Activated CD4-positive, alpha-beta memory T cell treated with anti-CD3 and anti-CD28 coated beads for 36 hours (primary cell): ENCODE measurements at regions not wholly inside any gene's neighbourhood (a gene's known extent, or its start where the extent isn't known, plus 50 kb on each side); places are given as distances from the start of the nearest gene placed in this dataset.
"Not testable (repeated sequence)": the region's sequence is repeated elsewhere in the genome, so short reads cannot be mapped to it uniquely, and the experiment has no call there.

ENCODE experiments used
- CTCF ChIA-PET: fragments of 350-600 bp; sonication (Branson Sonifier 250); formaldehyde crosslinking; loops from one replicate; lab custom pipeline; 2021; ENCODE audit warnings: antibody characterized with exemption, inconsistent platforms; lab: Charles Lee
- POLR2A ChIA-PET: fragments of 350-600 bp; sonication (Branson Sonifier 250); formaldehyde crosslinking; loops from one replicate; lab custom pipeline; 2021; ENCODE audit warnings: antibody characterized with exemption; lab: Charles Lee
- DNase-seq: peaks from one replicate; pipeline ENCODE4 v3.0.0-alpha.2; 2020
- H3K27ac Mint-ChIP-seq: one replicate; pipeline ENCODE4 v1.8.0; 2021; ENCODE audit warnings: mixed read lengths
- H3K27me3 Mint-ChIP-seq: one replicate; pipeline ENCODE4 v1.8.0; 2021; ENCODE audit warnings: mixed read lengths
- H3K36me3 Mint-ChIP-seq: one replicate; pipeline ENCODE4 v1.8.0; 2021; ENCODE audit warnings: mixed read lengths
- H3K4me1 Mint-ChIP-seq: one replicate; pipeline ENCODE4 v1.8.0; 2021; ENCODE audit warnings: low read depth, mixed read lengths
- H3K4me3 Mint-ChIP-seq: one replicate; pipeline ENCODE4 v1.8.0; 2021; ENCODE audit warnings: mild to moderate bottlenecking, mixed read lengths
- H3K9me3 Mint-ChIP-seq: one replicate; pipeline ENCODE4 v1.8.0; 2021; ENCODE audit warnings: mixed read lengths
- intact Hi-C: fragments of 100-400 bp; cut with micrococcal nuclease; formaldehyde crosslinking; loops from one replicate; pipeline ENCODE4 v1.15.1; 2023

- peaks cover 4% of the 10 kb centered on the region for H3K27me3 Mint-ChIP-seq
- H3K9me3 Mint-ChIP-seq = no peaks in the 10 kb centered on the region
- no peak for DNase-seq
- no peak overlapping the region for H3K4me3 Mint-ChIP-seq
- no peaks in the 10 kb centered on the region for H3K4me1 Mint-ChIP-seq
- ChIA-PET POLR2A (no interaction called here), CTCF (no interaction called here)
- no peaks in the 10 kb centered on the region for H3K36me3 Mint-ChIP-seq
- H3K27ac Mint-ChIP-seq = no peak overlapping the region
- intact Hi-C loops = no loop called here
Observed at GRCh38 chr3:194030372-194030771, 105.6 kb upstream of the HES1 start.

GRCh38 chr3:194031349-194031748 lies 104.6 kb upstream of the HES1 start:
- ChIA-PET POLR2A (no interaction called here), CTCF (no interaction called here)
- Mint-ChIP-seq H3K9me3 (no peaks in the 10 kb centered on the region), H3K4me3 (no peak overlapping the region), H3K36me3 (no peaks in the 10 kb centered on the region), H3K4me1 (no peaks in the 10 kb centered on the region), H3K27me3 (peaks cover 4% of the 10 kb centered on the region), H3K27ac (no peak overlapping the region)
- intact Hi-C loops = no loop called here
- DNase-seq = no peak

- no peak overlapping the region for H3K4me3 Mint-ChIP-seq
- no peak for DNase-seq
- no peaks in the 10 kb centered on the region for H3K4me1 Mint-ChIP-seq
- H3K36me3 Mint-ChIP-seq = no peaks in the 10 kb centered on the region
- intact Hi-C loops = no loop called here
- H3K27me3 Mint-ChIP-seq = peaks cover 4% of the 10 kb centered on the region
- POLR2A ChIA-PET = no interaction called here
- CTCF ChIA-PET = no interaction called here
- no peaks in the 10 kb centered on the region for H3K9me3 Mint-ChIP-seq
- no peak overlapping the region for H3K27ac Mint-ChIP-seq
Observed at GRCh38 chr3:194031867-194032635, 103.9 kb upstream of the HES1 start.

DNA sequence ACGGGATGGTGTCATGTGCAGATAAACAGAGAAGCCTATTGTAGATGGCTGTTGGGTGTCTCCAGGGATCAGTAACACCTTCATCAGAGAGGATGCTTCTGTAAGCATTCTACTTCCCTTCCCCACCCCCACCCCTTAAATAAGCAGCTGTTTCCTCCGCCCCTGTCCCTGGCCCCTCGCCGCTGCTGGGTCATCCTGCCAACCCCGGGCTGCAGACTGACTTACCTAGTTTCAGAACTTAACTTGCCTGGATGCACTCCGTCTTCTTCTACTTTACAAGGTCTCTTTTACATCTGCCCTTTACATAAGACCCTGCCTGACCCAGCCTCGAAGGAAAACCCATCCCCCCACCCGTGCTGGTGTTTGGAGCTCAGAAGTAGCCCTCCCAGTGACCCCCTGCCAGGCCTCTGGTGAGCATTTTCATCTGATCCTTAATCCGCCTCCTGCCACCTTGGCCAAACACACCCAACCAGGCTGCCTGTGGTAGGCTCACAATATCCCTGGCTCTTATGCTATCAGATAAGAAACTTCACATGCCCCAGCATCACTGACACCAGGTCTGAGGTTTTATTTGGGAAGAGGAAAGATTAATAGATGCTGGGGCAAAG lies 103.0 kb upstream of the HES1 start:
- no peaks in the 10 kb centered on the region for H3K4me1 Mint-ChIP-seq
- no peak overlapping the region for H3K27ac Mint-ChIP-seq
- H3K4me3 Mint-ChIP-seq = no peak overlapping the region
- H3K36me3 Mint-ChIP-seq = no peaks in the 10 kb centered on the region
- DNase-seq = peak; percentile 15
- H3K9me3 Mint-ChIP-seq = no peaks in the 10 kb centered on the region
- intact Hi-C loops = no loop called here
- CTCF ChIA-PET = no interaction called here
- POLR2A ChIA-PET = no interaction called here
- H3K27me3 Mint-ChIP-seq = peaks cover 4% of the 10 kb centered on the region

GRCh38 chr3:194034346-194035336 lies 101.3 kb upstream of the HES1 start:
- intact Hi-C loops = no loop called here
- Mint-ChIP-seq H3K36me3 (no peaks in the 10 kb centered on the region), H3K27ac (no peak overlapping the region), H3K27me3 (peaks cover 4% of the 10 kb centered on the region), H3K4me1 (no peaks in the 10 kb centered on the region), H3K9me3 (no peaks in the 10 kb centered on the region), H3K4me3 (no peak overlapping the region)
- ChIA-PET CTCF (no interaction called here), POLR2A (no interaction called here)
- DNase-seq = no peak

- H3K4me3 Mint-ChIP-seq = no peak overlapping the region
- no peak overlapping the region for H3K27ac Mint-ChIP-seq
- H3K4me1 Mint-ChIP-seq = no peaks in the 10 kb centered on the region
- no peaks in the 10 kb centered on the region for H3K9me3 Mint-ChIP-seq
- H3K27me3 Mint-ChIP-seq = peaks cover 4% of the 10 kb centered on the region
- intact Hi-C loops = no loop called here
- no peaks in the 10 kb centered on the region for H3K36me3 Mint-ChIP-seq
- POLR2A ChIA-PET = interaction anchor here (0.5 kb wide), 1 partner anchor 114 kb away, joined by 3 read pairs; no protein-coding TSS in a partner anchor
- no peak for DNase-seq
- CTCF ChIA-PET = no interaction called here
Observed at GRCh38 chr3:194035406-194036138, 100.4 kb upstream of the HES1 start.

GRCh38 chr3:194036842-194037241 lies 99.1 kb upstream of the HES1 start:
- H3K9me3 Mint-ChIP-seq = no peaks in the 10 kb centered on the region
- peaks cover 4% of the 10 kb centered on the region for H3K27me3 Mint-ChIP-seq
- POLR2A ChIA-PET = no interaction called here
- no peak for DNase-seq
- H3K4me3 Mint-ChIP-seq = no peak overlapping the region
- no peaks in the 10 kb centered on the region for H3K36me3 Mint-ChIP-seq
- intact Hi-C loops = no loop called here
- CTCF ChIA-PET = interaction anchor here (0.5 kb wide), 1 partner anchor 88 kb away, joined by 3 read pairs; no protein-coding TSS in a partner anchor
- H3K4me1 Mint-ChIP-seq = no peaks in the 10 kb centered on the region
- no peak overlapping the region for H3K27ac Mint-ChIP-seq

DNA sequence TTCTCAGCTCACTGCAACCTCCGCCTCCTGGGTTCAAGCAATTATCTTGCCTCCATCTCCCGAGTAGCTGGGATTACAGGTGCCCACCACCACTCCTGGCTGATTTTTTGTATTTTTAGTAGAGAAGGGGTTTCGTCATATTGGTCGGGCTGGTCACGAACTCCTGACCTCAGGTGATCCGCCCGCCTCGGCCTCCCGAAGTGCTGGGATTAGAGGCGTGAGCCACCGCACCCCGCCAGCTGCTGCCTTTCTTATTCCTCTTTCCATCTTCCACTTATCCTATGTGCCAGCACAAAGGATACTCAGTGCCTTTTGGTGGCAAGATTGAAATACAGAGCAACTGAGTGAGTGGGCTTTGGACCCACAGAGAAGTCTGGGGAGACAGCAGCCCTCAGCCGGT lies 97.6 kb upstream of the HES1 start:
- H3K4me3 Mint-ChIP-seq, H3K27ac Mint-ChIP-seq, POLR2A ChIA-PET, H3K4me1 Mint-ChIP-seq, CTCF ChIA-PET, H3K27me3 Mint-ChIP-seq, intact Hi-C loops, DNase-seq, H3K9me3 Mint-ChIP-seq, H3K36me3 Mint-ChIP-seq: not testable (repeated sequence)

DNA sequence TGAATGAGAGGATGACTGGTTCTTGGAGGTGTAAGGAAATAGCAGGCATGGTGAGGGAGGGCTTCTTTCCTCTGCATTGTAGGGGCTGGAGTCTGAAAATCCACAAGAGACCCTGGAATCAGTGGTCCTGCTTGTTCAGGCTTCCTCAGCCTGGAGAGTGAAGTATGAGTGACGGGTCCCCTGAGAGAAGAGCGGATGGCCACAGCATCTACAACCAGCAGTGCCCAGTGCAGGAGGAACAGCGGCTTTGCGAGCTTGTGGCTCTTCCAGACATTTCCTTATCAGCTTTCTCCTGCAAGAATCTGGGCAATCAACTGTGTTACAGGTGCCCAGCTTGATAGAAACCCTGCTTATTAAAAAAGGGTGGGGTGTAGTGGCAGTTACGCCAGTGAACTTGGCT lies 97.0 kb upstream of the HES1 start:
- ChIA-PET CTCF (no interaction called here), POLR2A (no interaction called here)
- Mint-ChIP-seq H3K27ac (no peak overlapping the region), H3K27me3 (no peaks in the 10 kb centered on the region), H3K36me3 (no peaks in the 10 kb centered on the region), H3K4me1 (no peaks in the 10 kb centered on the region), H3K9me3 (no peaks in the 10 kb centered on the region), H3K4me3 (no peak overlapping the region)
- intact Hi-C loops = no loop called here
- DNase-seq = no peak

DNA sequence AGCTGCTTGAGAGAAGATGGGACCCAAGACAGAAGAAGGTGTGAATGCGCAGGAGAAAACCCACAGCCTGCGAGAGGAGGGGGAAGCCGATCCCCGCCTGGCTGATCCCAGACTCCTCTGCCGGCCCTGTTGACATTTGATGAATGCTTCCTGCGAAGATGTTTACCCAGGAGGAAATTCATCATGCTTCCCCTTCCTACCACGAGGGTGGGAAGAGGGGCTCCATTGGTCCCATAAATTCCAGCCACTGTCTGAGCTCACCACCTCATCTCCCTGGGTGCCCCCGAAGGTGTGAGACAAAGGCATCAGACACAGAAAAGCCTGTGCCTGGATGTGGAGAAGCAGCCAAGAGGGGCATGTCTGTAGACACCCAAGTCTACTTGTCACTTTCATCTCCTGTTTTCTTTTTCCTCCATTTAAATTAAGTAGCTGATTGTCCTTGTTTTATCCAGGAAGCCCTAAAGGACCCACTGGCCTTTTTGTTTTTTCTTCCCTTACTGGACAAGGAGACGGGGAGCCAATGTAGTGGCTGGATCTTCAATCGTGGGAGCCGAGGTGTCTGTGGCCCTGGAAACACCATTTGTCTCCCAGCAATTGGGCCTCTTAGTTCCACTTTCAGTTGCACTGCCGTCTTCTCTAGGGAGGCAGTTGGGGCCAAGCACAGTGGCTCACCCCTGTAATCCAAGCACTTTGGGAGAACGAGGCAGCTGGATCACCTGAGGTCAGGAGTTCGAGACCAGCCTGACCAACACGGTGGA lies 95.3 kb upstream of the HES1 start:
- no peaks in the 10 kb centered on the region for H3K36me3 Mint-ChIP-seq
- ChIA-PET POLR2A (no interaction called here), CTCF (no interaction called here)

DNA sequence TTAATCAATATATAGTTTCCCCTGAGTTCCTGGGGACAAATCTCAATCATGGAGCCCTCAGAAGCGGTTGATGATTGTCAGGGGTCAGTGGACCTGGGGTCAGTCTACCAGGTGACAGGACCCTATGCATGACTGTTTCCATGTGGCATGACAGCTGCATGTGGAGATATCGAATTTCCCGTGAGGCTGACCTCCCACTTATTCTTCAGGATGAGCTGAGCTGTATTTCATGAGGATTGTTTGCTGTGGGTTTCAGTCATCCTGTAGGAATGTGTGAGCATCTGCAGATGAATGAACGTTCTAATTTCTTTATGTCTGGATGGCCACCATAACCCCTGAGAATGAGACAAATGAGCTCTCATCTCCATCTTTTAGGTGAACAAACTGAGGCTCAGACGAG lies 93.0 kb upstream of the HES1 start:
- H3K4me1 Mint-ChIP-seq = no peaks in the 10 kb centered on the region
- intact Hi-C loops = no loop called here
- no peaks in the 10 kb centered on the region for H3K36me3 Mint-ChIP-seq
- no peaks in the 10 kb centered on the region for H3K27me3 Mint-ChIP-seq
- ChIA-PET CTCF (no interaction called here), POLR2A (no interaction called here)
- H3K4me3 Mint-ChIP-seq = no peak overlapping the region
- H3K27ac Mint-ChIP-seq = no peak overlapping the region
- H3K9me3 Mint-ChIP-seq = no peaks in the 10 kb centered on the region
- DNase-seq = no peak

More for the DNA sequence above, 95.3 kb upstream of the HES1 start:
- Mint-ChIP-seq H3K27me3 (no peaks in the 10 kb centered on the region), H3K4me1 (no peaks in the 10 kb centered on the region), H3K4me3 (no peak overlapping the region), H3K27ac (no peak overlapping the region), H3K9me3 (no peaks in the 10 kb centered on the region)
- intact Hi-C loops = no loop called here
- no peak for DNase-seq
